ENCODE measurements at regions not wholly inside any gene's neighbourhood (a gene's known extent, or its start where the extent isn't known, plus 50 kb on each side); places are given as distances from the start of the nearest gene placed in this dataset.

GRCh38 chr1:108077991-108078390 lies 113.0 kb upstream of the VAV3 start:
- CTCF ChIA-PET, result no interaction called here
- no peak overlapping the region for H3K23ac ChIP-seq (ENCODE audit: low read depth, low read length)
- no peaks in the 10 kb centered on the region for H3K4me1 ChIP-seq (ENCODE audit: control insufficient read depth, insufficient read depth, low read length)
- intact Hi-C loops (cut with micrococcal nuclease) (no loop called here), dilution Hi-C loops (cut with HindIII; ENCODE audit: low sequenced_read_pairs, unreplicated experiment) (no loop called here), in situ Hi-C loops (cut with MboI; ENCODE audit: low sequenced_read_pairs) (no loop called here)
- no peak overlapping the region for H3K4ac ChIP-seq (ENCODE audit: low read depth, low read length)
- TF ChIP-seq POLR2A (IDR thresholded peaks at IDR 0.05; ENCODE audit: low read depth, low read length) (no peak), USF2 (IDR thresholded peaks at IDR 0.05; ENCODE audit: low read depth, low read length) (no peak)
- no peak overlapping the region for H2BK15ac ChIP-seq (ENCODE audit: low read depth, low read length)
- no peak for ATAC-seq (ENCODE audit: low read depth)
- H2AFZ ChIP-seq (replicated peaks; ENCODE audit: low read length, poor library complexity), result no peak overlapping the region
- no peak overlapping the region for H3K18ac ChIP-seq (ENCODE audit: low read depth, low read length)
- no peak overlapping the region for H2BK20ac ChIP-seq (ENCODE audit: low read depth, low read length)
- POLR2A ChIA-PET (ENCODE audit: unreplicated experiment), result no interaction called here
- no peaks in the 10 kb centered on the region for H3K9me1 ChIP-seq (ENCODE audit: insufficient read depth, low read length)
- no peak overlapping the region for H3K4me2 ChIP-seq (ENCODE audit: low read depth, low read length)
- no peak overlapping the region for H3K56ac ChIP-seq (ENCODE audit: extremely low read depth, insufficient read depth, low read length)
- no peak overlapping the region for H4K8ac ChIP-seq (ENCODE audit: low read depth in 2 of 2, low read length in 2 of 2)
- DNase-seq, result no peak
- no peak overlapping the region for H3K27ac ChIP-seq (ENCODE audit: insufficient read depth, low read length)
- WGBS, 2 experiments (ENCODE audit: extremely low coverage in 2 of 2, insufficient read length in 1 of 2), result no CpG with 5 or more reads among the region's 2 CpGs
- BruUV-seq (replicated peaks), result no TSS peak
- no peak overlapping the region for H2AK5ac ChIP-seq (ENCODE audit: low read depth, low read length)
- H2AK9ac ChIP-seq (replicated peaks; ENCODE audit: low read depth, low read length, poor library complexity), result no peak overlapping the region
- no peaks in the 10 kb centered on the region for H3K27me3 ChIP-seq (ENCODE audit: control insufficient read depth, insufficient read depth, low read length)
- H4K20me1 ChIP-seq (ENCODE audit: insufficient read depth, low read length), result no peaks in the 10 kb centered on the region
- no peak overlapping the region for H2BK120ac ChIP-seq (ENCODE audit: low read depth, low read length)
- no peak overlapping the region for H3K4me3 ChIP-seq (ENCODE audit: insufficient read depth, low read depth, low read length)
- no peak overlapping the region for H2BK5ac ChIP-seq (ENCODE audit: low read depth, low read length, poor library complexity, severe bottlenecking)
- no peaks in the 10 kb centered on the region for H3K36me3 ChIP-seq (ENCODE audit: control insufficient read depth, insufficient read depth, low read length)
- H3K14ac ChIP-seq (replicated peaks; ENCODE audit: low read depth, low read length), result no peak overlapping the region
- H3K79me1 ChIP-seq (ENCODE audit: low read depth in 1 of 2, low read length in 2 of 2), result no peaks in the 10 kb centered on the region
- H4K5ac ChIP-seq (ENCODE audit: low read depth, low read length), result no peak overlapping the region
- no peak overlapping the region for H4K91ac ChIP-seq (ENCODE audit: insufficient read depth, low read depth, low read length)
- no peak overlapping the region for H3K9ac ChIP-seq (ENCODE audit: low read depth, low read length)
- no peaks in the 10 kb centered on the region for H3K9me3 ChIP-seq (ENCODE audit: control insufficient read depth, insufficient read depth, low read length)
